Right atrium auricular region (tissue), 2 donors: ENCODE measurements at regions not wholly inside any gene's neighbourhood (a gene's known extent, or its start where the extent isn't known, plus 50 kb on each side); places are given as distances from the start of the nearest gene placed in this dataset.

Source experiments
- DNase-seq: peaks from one replicate; pipeline ENCODE4 v3.0.0-alpha.2; 2019; ENCODE audit warnings: low spot score
- H3K27ac ChIP-seq, 2 donors: fragments of 200-600 bp; sonication (generic); 1 replicate in 1 of 2; 2 replicates in 1 of 2; pipeline ENCODE4 v1.5.1; 2016 to 2019
- H3K27me3 ChIP-seq, 2 donors: fragments of 200-600 bp; sonication (generic); one replicate each; pipeline versions ENCODE4 v1.5.1 to v1.6.0; 2017 to 2019
- H3K36me3 ChIP-seq: fragments of 200-600 bp; sonication (generic); one replicate; pipeline ENCODE4 v1.5.1; 2016
- H3K4me1 ChIP-seq, 2 donors: fragments of 200-600 bp; sonication (generic); one replicate each; pipeline versions ENCODE4 v1.5.1 to v1.6.0; 2017 to 2019
- H3K4me3 ChIP-seq, 2 donors: fragments of 200-600 bp; sonication (generic); 1 replicate in 1 of 2; 2 replicates in 1 of 2; pipeline ENCODE4 v1.5.1; 2017 to 2019; ENCODE audit warnings: mild to moderate bottlenecking in 1 of 2, moderate library complexity in 1 of 2
- H3K9me3 ChIP-seq, 2 donors: fragments of 200-600 bp; sonication (generic); one replicate each; pipeline ENCODE4 v1.5.1; 2019
- TF ChIP-seq, protein P1 (sequence below), 2 donors: fragments of 200-600 bp; sonication (generic); IDR thresholded peaks; one replicate each; pipeline ENCODE4 v1.5.1; 2019; ENCODE audit warnings: antibody characterized with exemption in 2 of 2

DNA sequence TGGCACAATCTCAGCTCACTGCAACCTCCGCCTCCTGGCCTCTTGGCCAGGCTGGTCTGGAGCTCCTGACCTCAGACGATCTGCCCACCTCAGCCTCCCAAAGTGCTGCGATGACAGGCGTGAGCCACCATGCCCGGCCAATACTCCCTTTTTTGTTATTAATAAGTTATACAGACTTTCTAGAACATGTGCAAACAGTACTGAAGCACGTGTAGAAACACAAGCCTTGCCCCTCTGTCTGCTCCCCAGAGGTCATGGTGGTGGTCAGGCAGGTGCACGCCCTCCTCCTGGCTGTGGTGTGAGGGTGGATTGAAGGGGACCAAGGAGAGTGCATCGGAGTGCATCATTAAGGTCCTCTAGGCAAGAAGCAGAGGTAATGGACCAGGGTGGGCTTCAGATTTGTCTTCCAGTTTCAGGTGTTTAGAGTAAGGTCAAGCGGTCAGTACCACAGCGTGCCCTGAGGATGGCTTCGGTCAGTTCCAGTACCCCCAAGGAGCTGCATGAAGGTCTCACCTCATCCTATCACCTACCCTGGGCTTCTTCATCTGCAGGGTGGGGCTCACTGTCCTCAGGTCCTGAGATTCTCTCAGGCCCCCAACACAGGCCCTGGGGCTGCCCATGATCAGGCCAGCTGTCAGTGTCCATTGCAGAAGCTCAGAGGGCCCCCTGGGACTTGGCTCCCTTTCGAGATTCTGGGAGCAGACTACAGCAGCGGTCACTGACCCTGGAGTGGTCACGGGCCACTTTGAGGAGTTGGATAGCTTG is 124.3 kb downstream of the GLI2 start:
- TF ChIP-seq, protein P1, sequence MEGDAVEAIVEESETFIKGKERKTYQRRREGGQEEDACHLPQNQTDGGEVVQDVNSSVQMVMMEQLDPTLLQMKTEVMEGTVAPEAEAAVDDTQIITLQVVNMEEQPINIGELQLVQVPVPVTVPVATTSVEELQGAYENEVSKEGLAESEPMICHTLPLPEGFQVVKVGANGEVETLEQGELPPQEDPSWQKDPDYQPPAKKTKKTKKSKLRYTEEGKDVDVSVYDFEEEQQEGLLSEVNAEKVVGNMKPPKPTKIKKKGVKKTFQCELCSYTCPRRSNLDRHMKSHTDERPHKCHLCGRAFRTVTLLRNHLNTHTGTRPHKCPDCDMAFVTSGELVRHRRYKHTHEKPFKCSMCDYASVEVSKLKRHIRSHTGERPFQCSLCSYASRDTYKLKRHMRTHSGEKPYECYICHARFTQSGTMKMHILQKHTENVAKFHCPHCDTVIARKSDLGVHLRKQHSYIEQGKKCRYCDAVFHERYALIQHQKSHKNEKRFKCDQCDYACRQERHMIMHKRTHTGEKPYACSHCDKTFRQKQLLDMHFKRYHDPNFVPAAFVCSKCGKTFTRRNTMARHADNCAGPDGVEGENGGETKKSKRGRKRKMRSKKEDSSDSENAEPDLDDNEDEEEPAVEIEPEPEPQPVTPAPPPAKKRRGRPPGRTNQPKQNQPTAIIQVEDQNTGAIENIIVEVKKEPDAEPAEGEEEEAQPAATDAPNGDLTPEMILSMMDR (IDR thresholded peaks at IDR 0.05), result no peak
- no peak overlapping the region for H3K4me3 ChIP-seq
- DNase-seq, result no peak
- no peaks in the 10 kb centered on the region for H3K9me3 ChIP-seq
- no peak overlapping the region for H3K27ac ChIP-seq
- H3K36me3 ChIP-seq, result no peaks in the 10 kb centered on the region
- H3K4me1 ChIP-seq, result peaks cover 0 to 15% of the 10 kb centered on the region in 2 donors
- no peaks in the 10 kb centered on the region for H3K27me3 ChIP-seq

DNA sequence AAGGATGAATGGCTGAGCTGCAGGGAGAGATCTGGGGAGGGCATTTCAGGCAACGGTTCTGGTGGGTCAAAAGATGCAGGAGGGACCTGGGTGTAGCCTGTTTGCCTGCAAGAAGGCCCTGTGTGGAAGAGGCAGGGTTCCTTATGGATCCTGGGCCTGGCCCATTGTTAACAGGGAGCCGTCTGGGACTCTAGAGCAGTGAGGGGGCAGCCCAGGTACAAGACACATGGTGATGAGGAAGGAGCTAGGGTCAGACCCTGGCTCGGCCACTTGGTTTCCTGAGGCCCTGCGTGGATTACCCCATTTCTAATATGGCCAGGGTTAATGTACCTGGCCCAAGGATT is 124.9 kb downstream of the GLI2 start:
- no peaks in the 10 kb centered on the region for H3K9me3 ChIP-seq
- TF ChIP-seq, protein P1 (IDR thresholded peaks at IDR 0.05), result no peak
- no peak overlapping the region for H3K4me3 ChIP-seq
- no peaks in the 10 kb centered on the region for H3K27me3 ChIP-seq
- DNase-seq, result no peak
- no peak overlapping the region for H3K27ac ChIP-seq
- H3K36me3 ChIP-seq, result no peaks in the 10 kb centered on the region
- peaks cover 0 to 15% of the 10 kb centered on the region in 2 donors for H3K4me1 ChIP-seq

DNA sequence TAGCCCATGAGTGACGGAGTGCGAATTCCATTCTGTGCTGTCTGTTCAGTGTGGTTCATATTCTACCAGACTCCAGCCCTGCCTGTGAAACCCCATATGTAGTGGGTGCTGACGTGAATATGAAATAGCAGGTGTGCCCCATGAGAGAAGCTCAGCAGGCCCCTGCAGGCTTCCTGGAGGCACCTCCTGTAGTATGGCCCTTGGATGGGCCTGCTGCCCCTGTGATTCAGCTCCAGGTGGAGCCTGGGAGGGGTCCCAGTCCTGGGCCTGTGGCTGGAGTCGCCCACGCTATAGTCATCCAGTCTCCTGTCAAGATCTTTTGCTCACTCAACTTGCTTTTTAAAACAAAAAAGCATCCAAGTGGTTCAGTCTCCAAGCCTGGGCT is 125.5 kb downstream of the GLI2 start:
- H3K36me3 ChIP-seq, result no peaks in the 10 kb centered on the region
- H3K27ac ChIP-seq, result no peak overlapping the region
- peaks cover 0 to 11% of the 10 kb centered on the region in 2 donors for H3K4me1 ChIP-seq
- DNase-seq, result no peak
- TF ChIP-seq, protein P1 (IDR thresholded peaks at IDR 0.05), result no peak
- no peak overlapping the region for H3K4me3 ChIP-seq
- H3K27me3 ChIP-seq, result no peaks in the 10 kb centered on the region
- no peaks in the 10 kb centered on the region for H3K9me3 ChIP-seq

DNA sequence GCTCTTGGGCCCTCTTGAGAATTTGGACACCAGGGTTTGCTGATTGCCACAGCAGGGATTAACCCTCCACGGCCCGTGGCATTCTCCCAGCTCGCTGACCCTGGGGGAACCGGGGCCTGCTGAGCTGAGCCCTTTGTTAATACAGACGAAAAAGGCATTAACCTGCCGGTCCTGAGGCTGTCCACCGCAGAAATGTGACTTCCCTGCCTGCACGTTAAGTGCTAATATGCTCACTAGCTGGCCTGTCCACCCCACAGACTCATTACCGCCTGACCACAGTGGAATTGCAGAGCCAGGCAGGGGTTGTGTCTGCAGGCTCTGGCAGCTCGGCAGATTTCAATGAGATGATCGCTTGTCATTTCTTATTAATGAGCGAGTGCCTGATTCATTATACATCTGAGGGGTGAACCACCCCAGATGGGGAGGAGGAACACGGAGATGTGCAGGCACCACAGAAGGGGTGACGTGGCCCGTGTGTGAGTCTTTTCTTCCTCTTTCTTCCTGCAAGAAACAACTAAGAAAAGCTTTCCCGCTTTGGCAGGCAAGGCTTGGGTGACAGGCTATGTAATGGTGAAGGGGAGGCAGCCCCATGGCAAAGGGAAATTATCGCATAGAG is 126.0 kb downstream of the GLI2 start:
- Histone ChIP-seq H3K4me1 (peaks cover 0 to 8% of the 10 kb centered on the region in 2 donors), H3K9me3 (no peaks in the 10 kb centered on the region), H3K4me3 (no peak overlapping the region), H3K36me3 (no peaks in the 10 kb centered on the region), H3K27ac (no peak overlapping the region), H3K27me3 (no peaks in the 10 kb centered on the region)
- TF ChIP-seq, protein P1 (IDR thresholded peaks at IDR 0.05), result no peak
- no peak for DNase-seq

DNA sequence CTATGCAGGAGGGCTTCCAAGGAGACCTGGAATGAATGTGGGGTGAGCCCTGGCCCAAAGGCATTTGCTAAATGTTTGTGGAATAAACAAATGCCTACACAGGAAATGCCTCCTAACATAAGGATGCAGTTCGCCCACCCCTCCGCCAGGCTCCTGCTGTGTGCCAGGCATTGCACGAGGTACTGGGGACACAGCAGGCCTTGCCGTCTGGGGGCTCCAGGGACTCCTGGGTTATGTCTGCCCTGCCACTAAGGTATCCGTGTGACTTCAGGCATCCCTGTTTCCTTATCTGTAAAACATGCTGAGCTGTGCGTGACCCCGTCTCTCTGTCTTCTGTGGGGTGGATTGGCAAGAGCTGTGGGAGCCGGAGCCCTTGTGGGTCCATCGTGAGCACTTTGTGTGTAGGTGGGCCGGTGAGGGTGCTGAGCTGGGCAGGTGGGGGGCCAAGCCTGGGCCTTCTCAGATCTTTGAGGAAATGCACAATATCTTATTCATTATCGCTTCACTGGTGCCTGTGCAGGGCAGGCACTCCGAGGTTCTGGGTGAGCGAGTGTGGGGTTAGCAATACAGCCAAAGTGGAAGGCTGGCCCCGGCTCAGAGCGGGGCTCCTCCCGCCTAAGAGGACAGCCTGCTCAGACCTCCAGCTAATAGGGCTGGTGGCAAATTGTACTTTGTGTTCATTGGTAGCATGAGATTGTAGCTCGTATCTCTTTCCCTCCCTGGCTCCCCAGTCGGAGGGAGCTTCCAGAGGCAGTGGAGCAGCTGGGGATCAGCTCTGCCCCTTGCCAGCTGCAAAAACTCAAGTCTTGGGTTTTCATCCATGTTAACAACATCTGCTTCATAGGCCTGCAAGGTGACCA is 126.8 kb downstream of the GLI2 start:
- TF ChIP-seq, protein P1 (IDR thresholded peaks at IDR 0.05), result no peak
- Histone ChIP-seq H3K27me3 (no peaks in the 10 kb centered on the region), H3K9me3 (no peaks in the 10 kb centered on the region), H3K4me3 (no peak overlapping the region), H3K4me1 (peaks cover 0 to 15% of the 10 kb centered on the region in 2 donors), H3K27ac (peak overlapping the region; percentile 21 to 49), H3K36me3 (no peaks in the 10 kb centered on the region)
- no peak for DNase-seq
